ENCODE measurements at regions not wholly inside any gene's neighbourhood (a gene's known extent, or its start where the extent isn't known, plus 50 kb on each side); places are given as distances from the start of the nearest gene placed in this dataset.

DNA sequence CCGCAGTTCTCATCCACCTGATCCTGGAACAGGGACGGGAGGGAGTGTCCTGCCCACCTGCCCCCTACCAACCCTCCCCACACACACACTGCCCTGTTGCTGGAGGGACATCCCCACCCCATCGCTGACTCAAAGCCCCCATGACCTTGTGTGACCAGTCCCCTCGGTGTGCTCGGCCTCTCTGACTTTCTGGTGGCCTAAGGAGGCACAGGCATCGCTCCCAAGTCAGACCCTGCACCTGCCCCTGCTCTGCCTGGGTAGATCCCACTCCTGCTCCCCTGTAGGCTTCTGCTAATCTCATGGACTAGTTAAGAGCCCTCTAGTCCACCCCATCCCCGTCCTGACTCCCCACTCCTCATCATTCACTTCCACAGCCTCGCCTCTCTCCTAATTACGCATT, 58.8 kb upstream of the DOCK1 start:
- intact Hi-C loops (cut with DNase I): no loop called here
- 80 to 82% methylated on average over 3 to 9 of the region's 9 CpGs for WGBS, 2 donors
- H3K27me3 ChIP-seq: no peaks in the 10 kb centered on the region
- no peak for TF ChIP-seq POLR2A (IDR thresholded peaks at IDR 0.05)
- TF ChIP-seq, protein P1, sequence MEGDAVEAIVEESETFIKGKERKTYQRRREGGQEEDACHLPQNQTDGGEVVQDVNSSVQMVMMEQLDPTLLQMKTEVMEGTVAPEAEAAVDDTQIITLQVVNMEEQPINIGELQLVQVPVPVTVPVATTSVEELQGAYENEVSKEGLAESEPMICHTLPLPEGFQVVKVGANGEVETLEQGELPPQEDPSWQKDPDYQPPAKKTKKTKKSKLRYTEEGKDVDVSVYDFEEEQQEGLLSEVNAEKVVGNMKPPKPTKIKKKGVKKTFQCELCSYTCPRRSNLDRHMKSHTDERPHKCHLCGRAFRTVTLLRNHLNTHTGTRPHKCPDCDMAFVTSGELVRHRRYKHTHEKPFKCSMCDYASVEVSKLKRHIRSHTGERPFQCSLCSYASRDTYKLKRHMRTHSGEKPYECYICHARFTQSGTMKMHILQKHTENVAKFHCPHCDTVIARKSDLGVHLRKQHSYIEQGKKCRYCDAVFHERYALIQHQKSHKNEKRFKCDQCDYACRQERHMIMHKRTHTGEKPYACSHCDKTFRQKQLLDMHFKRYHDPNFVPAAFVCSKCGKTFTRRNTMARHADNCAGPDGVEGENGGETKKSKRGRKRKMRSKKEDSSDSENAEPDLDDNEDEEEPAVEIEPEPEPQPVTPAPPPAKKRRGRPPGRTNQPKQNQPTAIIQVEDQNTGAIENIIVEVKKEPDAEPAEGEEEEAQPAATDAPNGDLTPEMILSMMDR (IDR thresholded peaks at IDR 0.05): no peak
- ATAC-seq (no peak), DNase-seq (no peak)
- no peaks in the 10 kb centered on the region for H3K36me3 ChIP-seq (replicated peaks in 1 of 2; ENCODE audit: insufficient read depth in 1 of 2, low read depth in 2 of 2)
- H3K4me3 ChIP-seq: no peak overlapping the region
- H3K27ac ChIP-seq: no peak overlapping the region
- H3K9me3 ChIP-seq: no peaks in the 10 kb centered on the region
- peaks cover 4% of the 10 kb centered on the region for H3K4me1 ChIP-seq

DNA sequence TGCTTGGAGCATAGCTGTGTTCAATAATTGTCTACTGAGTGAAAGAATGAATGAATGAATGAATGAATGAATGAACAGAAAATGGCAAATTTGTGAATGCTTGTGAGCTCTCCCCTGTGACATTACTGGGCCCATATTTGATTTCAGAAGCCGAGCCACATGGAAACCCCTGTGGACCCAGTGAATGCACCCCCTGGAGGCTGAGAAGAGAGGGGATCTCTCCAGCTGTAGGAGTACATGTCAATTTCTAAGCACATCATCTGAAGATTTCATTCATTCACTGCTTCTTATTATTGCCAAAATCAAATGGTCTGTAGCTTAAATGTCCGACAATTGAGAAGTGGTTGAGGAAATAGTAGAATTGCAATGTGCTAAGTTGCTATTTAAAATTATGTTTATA, 58.3 kb upstream of the DOCK1 start:
- Histone ChIP-seq H3K9me3 (no peaks in the 10 kb centered on the region), H3K27me3 (no peaks in the 10 kb centered on the region), H3K4me1 (no peaks in the 10 kb centered on the region), H3K4me3 (no peak overlapping the region), H3K27ac (no peak overlapping the region), H3K36me3 (replicated peaks in 1 of 2; ENCODE audit: insufficient read depth in 1 of 2, low read depth in 2 of 2) (no peaks in the 10 kb centered on the region)
- ATAC-seq (no peak), DNase-seq (no peak)
- WGBS, 2 donors: 86 to 89% methylated on average over 2 of the region's 2 CpGs
- intact Hi-C loops (cut with DNase I): no loop called here
- TF ChIP-seq, protein P1 (IDR thresholded peaks at IDR 0.05): peak in 1 of 7 experiments; percentile 6
- no peak for TF ChIP-seq POLR2A (IDR thresholded peaks at IDR 0.05)

DNA sequence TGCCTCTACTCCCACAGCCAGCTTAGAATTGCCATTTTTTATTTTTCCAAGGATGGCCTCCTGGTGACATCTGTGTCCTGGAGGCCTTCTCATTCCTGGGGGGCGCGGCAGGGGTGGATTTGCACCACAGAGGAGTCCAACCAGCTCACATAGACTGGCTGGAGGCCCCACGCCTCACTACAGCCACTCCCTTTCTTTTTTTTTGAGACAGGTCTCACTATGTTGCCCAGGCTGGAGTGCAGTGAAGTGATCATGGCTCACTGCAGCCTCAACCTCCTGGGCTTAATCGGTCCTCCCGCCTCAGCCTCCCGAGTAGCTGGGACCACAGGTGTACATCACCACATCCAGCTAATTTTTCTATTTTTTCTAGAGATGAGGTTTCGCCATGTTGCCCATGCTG, 57.6 kb upstream of the DOCK1 start:
- Histone ChIP-seq H3K36me3 (replicated peaks in 1 of 2; ENCODE audit: insufficient read depth in 1 of 2, low read depth in 2 of 2) (no peaks in the 10 kb centered on the region), H3K27me3 (no peaks in the 10 kb centered on the region), H3K27ac (no peak overlapping the region), H3K4me3 (no peak overlapping the region), H3K4me1 (no peaks in the 10 kb centered on the region), H3K9me3 (no peaks in the 10 kb centered on the region)
- WGBS, 2 donors: 87 to 93% methylated on average over 6 to 7 of the region's 7 CpGs
- no peak for DNase-seq
- ATAC-seq: no peak
- intact Hi-C loops (cut with DNase I): no loop called here
- TF ChIP-seq POLR2A (IDR thresholded peaks at IDR 0.05): no peak
- TF ChIP-seq, protein P1 (IDR thresholded peaks at IDR 0.05): no peak

DNA sequence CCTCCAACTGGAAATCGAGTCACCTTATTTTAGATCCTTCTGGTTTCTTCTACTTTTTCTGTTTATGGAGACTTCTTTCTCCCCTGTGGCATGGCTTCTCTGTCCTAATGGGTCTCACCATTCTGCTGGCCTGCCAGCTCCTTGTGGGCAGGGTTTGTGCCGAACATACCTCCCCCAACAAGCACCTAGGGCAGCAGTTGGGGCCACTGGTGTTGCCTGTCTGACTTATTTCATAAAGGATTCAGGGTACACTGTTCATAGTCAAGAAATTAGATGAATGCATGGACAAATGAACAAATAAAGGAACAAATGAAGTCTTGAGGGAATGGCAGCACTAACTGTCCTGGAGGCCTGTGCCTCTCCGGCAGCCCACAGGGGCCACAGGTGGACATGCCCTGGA, 55.6 kb upstream of the DOCK1 start:
- H3K4me1 ChIP-seq: no peaks in the 10 kb centered on the region
- 89 to 95% methylated on average over 3 of the region's 3 CpGs for WGBS, 2 donors
- no peak overlapping the region for H3K4me3 ChIP-seq
- DNase-seq: no peak
- intact Hi-C loops (cut with DNase I): no loop called here
- H3K36me3 ChIP-seq (replicated peaks in 1 of 2; ENCODE audit: insufficient read depth in 1 of 2, low read depth in 2 of 2): no peaks in the 10 kb centered on the region
- no peak overlapping the region for H3K27ac ChIP-seq
- TF ChIP-seq, protein P1 (IDR thresholded peaks at IDR 0.05): no peak
- no peak for TF ChIP-seq POLR2A (IDR thresholded peaks at IDR 0.05)
- no peaks in the 10 kb centered on the region for H3K27me3 ChIP-seq
- ATAC-seq: no peak
- no peaks in the 10 kb centered on the region for H3K9me3 ChIP-seq

DNA sequence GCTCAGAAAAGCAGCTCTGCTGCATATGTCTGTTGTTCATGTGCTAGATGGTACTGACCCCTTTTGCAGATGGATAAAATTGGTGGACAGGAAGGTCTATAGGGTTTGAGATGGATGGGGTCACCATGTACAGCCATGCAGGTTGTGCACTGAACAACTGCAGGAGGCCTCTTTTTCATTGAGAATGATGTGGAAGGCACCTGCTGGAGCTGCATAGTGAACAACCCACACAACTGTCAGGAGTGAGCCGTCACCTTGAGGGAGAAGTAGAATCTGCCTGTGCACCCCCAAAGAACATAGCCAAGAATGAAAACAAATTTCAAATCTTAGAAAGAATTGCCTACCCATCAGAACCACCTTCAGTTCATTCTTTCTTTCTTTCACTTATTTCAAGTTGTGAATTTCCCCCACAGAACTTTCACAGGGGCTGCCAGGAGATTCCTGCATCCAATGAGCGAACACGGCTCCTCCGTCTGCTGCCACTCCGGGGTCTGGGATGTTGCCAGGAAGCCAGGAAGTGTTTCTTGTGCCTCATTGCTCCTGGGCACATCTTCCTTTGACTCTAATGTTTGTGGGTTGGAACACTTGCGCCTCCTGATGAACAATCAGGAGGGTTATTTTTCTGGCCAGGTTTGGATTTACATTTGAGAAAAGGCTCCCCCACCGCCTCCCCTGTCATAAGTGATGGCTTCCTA, 53.7 kb upstream of the DOCK1 start:
- ATAC-seq (no peak), DNase-seq (peak in 3 of 4 donors; percentile 30 to 34 (median 31))
- H3K27me3 ChIP-seq: no peaks in the 10 kb centered on the region
- H3K4me1 ChIP-seq: no peaks in the 10 kb centered on the region
- intact Hi-C loops (cut with DNase I): no loop called here
- no peak for TF ChIP-seq POLR2A (IDR thresholded peaks at IDR 0.05)
- TF ChIP-seq, protein P1 (IDR thresholded peaks at IDR 0.05): no peak
- 87 to 94% methylated on average over 7 of the region's 7 CpGs for WGBS, 2 donors
- no peaks in the 10 kb centered on the region for H3K36me3 ChIP-seq (replicated peaks in 1 of 2; ENCODE audit: insufficient read depth in 1 of 2, low read depth in 2 of 2)
- H3K9me3 ChIP-seq: no peaks in the 10 kb centered on the region
- no peak overlapping the region for H3K4me3 ChIP-seq
- H3K27ac ChIP-seq: no peak overlapping the region

All from body of pancreas (tissue), 4 donors.